Breast epithelium (tissue), 4 donors: ENCODE measurements at regions not wholly inside any gene's neighbourhood (a gene's known extent, or its start where the extent isn't known, plus 50 kb on each side); places are given as distances from the start of the nearest gene placed in this dataset.

Experiments used
- DNase-seq, 2 donors: peaks; one replicate each; pipeline ENCODE4 v3.0.0-alpha.2; 2019; ENCODE audit warnings: low spot score in 2 of 2
- H3K27ac ChIP-seq, 2 donors: fragments of 200-600 bp; sonication (generic) in 1 of 2; one replicate each; pipeline ENCODE4 v1.5.1; 2016 to 2019; ENCODE audit warnings: mild to moderate bottlenecking in 1 of 2
- H3K27me3 ChIP-seq, 2 donors: fragments of 200-600 bp; sonication (generic) in 1 of 2; one replicate each; pipeline versions ENCODE4 v1.5.1 to v1.6.0; 2017 to 2019; ENCODE audit warnings: control low read depth in 1 of 2, mild to moderate bottlenecking in 1 of 2
- H3K36me3 ChIP-seq: fragments of 200-600 bp; one replicate; pipeline ENCODE4 v1.5.1; 2019
- H3K4me1 ChIP-seq, 2 donors: fragments of 200-600 bp; sonication (generic); one replicate each; pipeline ENCODE4 v1.5.1; 2016 to 2019; ENCODE audit warnings: control low read depth in 1 of 2
- H3K4me3 ChIP-seq, 3 donors: fragments of 200-600 bp; sonication (generic); 1 replicate in 2 of 3; 2 replicates in 1 of 3; pipeline ENCODE4 v1.5.1; 2016 to 2019; ENCODE audit warnings: mild to moderate bottlenecking in 3 of 3, moderate library complexity in 2 of 3
- H3K9me3 ChIP-seq, 2 donors: fragments of 200-600 bp; sonication (generic) in 1 of 2; one replicate each; pipeline ENCODE4 v1.5.1; 2016 to 2019; ENCODE audit warnings: control low read depth in 1 of 2
- POLR2A ChIP-seq: fragments of 450-650 bp; IDR thresholded peaks from one replicate; pipeline ENCODE4 v1.6.1; 2016; ENCODE audit warnings: antibody characterized with exemption, mild to moderate bottlenecking, moderate library complexity
- POLR2AphosphoS5 ChIP-seq, 3 donors: sonication (generic); formaldehyde crosslinking; IDR thresholded peaks; one replicate each; pipeline ENCODE4 v1.6.1; 2017; ENCODE audit warnings: antibody characterized with exemption in 3 of 3
- intact Hi-C: fragments of 100-400 bp; cut with DNase I; formaldehyde crosslinking; loops from one replicate; pipeline ENCODE4 v1.15.1; 2023; ENCODE audit warnings: low total_unique reads
- TF ChIP-seq, protein P1 (sequence below), 3 donors: fragments of 450-650 bp; IDR thresholded peaks; one replicate each; pipeline ENCODE4 v1.5.1; 2016 to 2017; ENCODE audit warnings: antibody characterized with exemption in 3 of 3, mild to moderate bottlenecking in 3 of 3, moderate library complexity in 3 of 3

GRCh38 chr1:170267317-170267716 lies 121.6 kb downstream of the NTMT2 start:
- intact Hi-C loops = no loop called here
- H3K27me3 ChIP-seq = no peaks in the 10 kb centered on the region
- H3K9me3 ChIP-seq = no peaks in the 10 kb centered on the region
- DNase-seq = no peak
- H3K4me1 ChIP-seq = no peaks in the 10 kb centered on the region
- TF ChIP-seq POLR2AphosphoS5 (IDR thresholded peaks at IDR 0.05) = no peak
- TF ChIP-seq, protein P1, sequence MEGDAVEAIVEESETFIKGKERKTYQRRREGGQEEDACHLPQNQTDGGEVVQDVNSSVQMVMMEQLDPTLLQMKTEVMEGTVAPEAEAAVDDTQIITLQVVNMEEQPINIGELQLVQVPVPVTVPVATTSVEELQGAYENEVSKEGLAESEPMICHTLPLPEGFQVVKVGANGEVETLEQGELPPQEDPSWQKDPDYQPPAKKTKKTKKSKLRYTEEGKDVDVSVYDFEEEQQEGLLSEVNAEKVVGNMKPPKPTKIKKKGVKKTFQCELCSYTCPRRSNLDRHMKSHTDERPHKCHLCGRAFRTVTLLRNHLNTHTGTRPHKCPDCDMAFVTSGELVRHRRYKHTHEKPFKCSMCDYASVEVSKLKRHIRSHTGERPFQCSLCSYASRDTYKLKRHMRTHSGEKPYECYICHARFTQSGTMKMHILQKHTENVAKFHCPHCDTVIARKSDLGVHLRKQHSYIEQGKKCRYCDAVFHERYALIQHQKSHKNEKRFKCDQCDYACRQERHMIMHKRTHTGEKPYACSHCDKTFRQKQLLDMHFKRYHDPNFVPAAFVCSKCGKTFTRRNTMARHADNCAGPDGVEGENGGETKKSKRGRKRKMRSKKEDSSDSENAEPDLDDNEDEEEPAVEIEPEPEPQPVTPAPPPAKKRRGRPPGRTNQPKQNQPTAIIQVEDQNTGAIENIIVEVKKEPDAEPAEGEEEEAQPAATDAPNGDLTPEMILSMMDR (IDR thresholded peaks at IDR 0.05) = no peak
- no peak overlapping the region for H3K4me3 ChIP-seq
- H3K36me3 ChIP-seq = no peaks in the 10 kb centered on the region
- no peak overlapping the region for H3K27ac ChIP-seq

GRCh38 chr1:170271430-170272161 lies 125.8 kb downstream of the NTMT2 start:
- intact Hi-C loops = no loop called here
- H3K4me1 ChIP-seq = no peaks in the 10 kb centered on the region
- no peak overlapping the region for H3K4me3 ChIP-seq
- H3K27ac ChIP-seq = no peak overlapping the region
- no peaks in the 10 kb centered on the region for H3K9me3 ChIP-seq
- DNase-seq = no peak
- TF ChIP-seq POLR2AphosphoS5 (IDR thresholded peaks at IDR 0.05) = no peak
- no peak for TF ChIP-seq POLR2A
- TF ChIP-seq, protein P1 (IDR thresholded peaks at IDR 0.05) = no peak
- H3K36me3 ChIP-seq = no peaks in the 10 kb centered on the region
- H3K27me3 ChIP-seq = no peaks in the 10 kb centered on the region

DNA sequence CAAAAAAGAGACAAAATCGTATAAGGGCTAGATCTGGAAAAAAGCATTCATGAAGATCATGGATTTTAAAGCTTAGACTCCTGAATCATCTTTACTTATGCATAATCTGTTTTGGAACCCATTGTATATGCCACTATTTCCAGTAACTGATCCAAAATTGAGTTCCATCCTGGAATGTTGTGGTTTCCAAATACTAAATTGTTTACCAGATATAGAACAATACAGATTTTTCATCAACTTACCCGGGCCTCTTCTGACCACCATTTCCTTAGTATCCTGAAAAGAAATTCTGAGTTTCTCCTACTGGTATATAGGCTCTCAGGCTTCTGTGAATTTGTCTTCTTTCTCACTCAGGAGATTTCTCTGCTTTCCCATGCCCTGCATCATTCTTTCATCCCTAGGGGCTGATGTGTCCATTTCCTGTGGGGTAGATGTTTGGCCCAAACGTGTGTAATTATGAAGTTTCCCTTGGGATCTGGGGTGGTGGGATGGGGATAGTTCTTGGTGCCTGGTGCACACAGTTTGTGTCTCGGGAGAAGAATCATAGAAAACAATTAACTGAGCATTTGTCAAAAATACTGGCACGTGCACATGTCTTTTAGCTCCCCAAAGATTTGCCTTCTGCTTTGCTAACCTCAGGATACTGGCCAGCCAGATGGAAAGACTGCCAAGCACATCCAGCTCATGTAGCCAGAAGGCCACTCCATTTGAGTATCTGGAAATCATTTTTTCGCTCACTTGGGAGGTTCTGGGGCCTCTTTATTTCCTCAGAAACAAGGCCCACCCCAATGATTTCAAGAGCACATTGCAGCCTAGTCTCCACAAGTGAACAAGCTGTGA lies 127.8 kb downstream of the NTMT2 start:
- intact Hi-C loops = no loop called here
- no peak for DNase-seq

GRCh38 chr1:170274131-170274501 lies 128.4 kb downstream of the NTMT2 start:
- H3K27ac ChIP-seq = peak overlapping the region in 1 of 2 donors; percentile 40
- intact Hi-C loops = no loop called here
- DNase-seq = no peak
- H3K36me3 ChIP-seq = no peaks in the 10 kb centered on the region
- H3K4me3 ChIP-seq = no peak overlapping the region
- no peaks in the 10 kb centered on the region for H3K4me1 ChIP-seq
- TF ChIP-seq POLR2A = no peak
- TF ChIP-seq, protein P1 (IDR thresholded peaks at IDR 0.05) = no peak
- TF ChIP-seq POLR2AphosphoS5 (IDR thresholded peaks at IDR 0.05) = no peak
- no peaks in the 10 kb centered on the region for H3K9me3 ChIP-seq
- no peaks in the 10 kb centered on the region for H3K27me3 ChIP-seq

More for the DNA sequence above, 127.8 kb downstream of the NTMT2 start:
- Histone ChIP-seq H3K4me1 (no peaks in the 10 kb centered on the region), H3K27me3 (no peaks in the 10 kb centered on the region), H3K4me3 (no peak overlapping the region), H3K9me3 (no peaks in the 10 kb centered on the region), H3K27ac (peak overlapping the region in 1 of 2 donors; percentile 40), H3K36me3 (no peaks in the 10 kb centered on the region)
- TF ChIP-seq POLR2A (no peak), POLR2AphosphoS5 (IDR thresholded peaks at IDR 0.05) (no peak)
- TF ChIP-seq, protein P1 (IDR thresholded peaks at IDR 0.05) = no peak

DNA sequence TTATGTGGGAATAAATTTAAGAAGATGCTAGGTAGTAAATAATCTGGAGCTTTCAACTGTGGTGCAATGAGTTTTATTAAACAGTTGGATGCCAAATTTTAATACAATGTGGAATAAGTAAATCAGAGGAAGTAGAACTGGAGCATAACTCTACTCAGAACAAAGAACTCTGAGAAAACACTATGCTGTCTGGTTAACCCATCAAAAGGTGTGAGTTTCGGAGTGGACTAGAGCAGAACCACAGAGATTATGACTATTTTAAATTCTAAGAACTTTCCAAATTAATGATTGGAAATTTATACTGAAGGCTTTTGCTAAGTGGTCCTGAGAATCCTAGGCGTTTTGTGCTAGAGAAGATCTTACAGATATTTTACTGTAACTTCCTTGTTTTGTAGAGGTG lies 132.2 kb downstream of the NTMT2 start:
- intact Hi-C loops = no loop called here
- no peak for DNase-seq
- Histone ChIP-seq H3K27ac (no peak overlapping the region), H3K9me3 (no peaks in the 10 kb centered on the region), H3K4me1 (no peaks in the 10 kb centered on the region), H3K27me3 (no peaks in the 10 kb centered on the region), H3K4me3 (no peak overlapping the region), H3K36me3 (no peaks in the 10 kb centered on the region)
- TF ChIP-seq, protein P1 (IDR thresholded peaks at IDR 0.05) = no peak
- TF ChIP-seq POLR2A (no peak), POLR2AphosphoS5 (IDR thresholded peaks at IDR 0.05) (no peak)
